HG02798 (cell line): ENCODE measurements at regions not wholly inside any gene's neighbourhood (a gene's known extent, or its start where the extent isn't known, plus 50 kb on each side); places are given as distances from the start of the nearest gene placed in this dataset.
"Not testable (repeated sequence)": the region's sequence is repeated elsewhere in the genome, so short reads cannot be mapped to it uniquely, and the experiment has no call there.

Experiments used
- ATAC-seq: cut with Tn5 transposase; IDR thresholded peaks from one replicate; pipeline ENCODE4 v1.9.1; 2021; ENCODE audit warnings: mild to moderate bottlenecking; ENCODE audit not compliant: unreplicated experiment, poor library complexity

- no peak for ATAC-seq
Measured at GRCh38 chr5:75002271-75002670, 50.1 kb downstream of the GCNT4 start.

GRCh38 chr5:74995926-74996325, 56.4 kb downstream of the GCNT4 start:
- ATAC-seq, result no peak

- no peak for ATAC-seq
Measured at GRCh38 chr5:74994826-74995225, 57.5 kb downstream of the GCNT4 start.

GRCh38 chr5:74993743-74994142, 58.6 kb downstream of the GCNT4 start:
- no peak for ATAC-seq

- no peak for ATAC-seq
Measured at GRCh38 chr5:74992791-74993190, 59.6 kb downstream of the GCNT4 start.

GRCh38 chr5:74991522-74991921, 60.8 kb downstream of the GCNT4 start:
- ATAC-seq, result no peak

GRCh38 chr5:74990194-74990593, 62.2 kb downstream of the GCNT4 start:
- no peak for ATAC-seq

- no peak for ATAC-seq
Measured at GRCh38 chr5:74988273-74988983, 63.9 kb downstream of the GCNT4 start.

- no peak for ATAC-seq
Measured at GRCh38 chr5:74978345-74978744, 74.0 kb downstream of the GCNT4 start.

GRCh38 chr5:74977471-74977870, 74.9 kb downstream of the GCNT4 start:
- no peak for ATAC-seq

- no peak for ATAC-seq
Measured at GRCh38 chr5:74976651-74977050, 75.7 kb downstream of the GCNT4 start.

- no peak for ATAC-seq
Measured at GRCh38 chr5:74975582-74975981, 76.8 kb downstream of the GCNT4 start.

GRCh38 chr5:74974451-74975091, 77.8 kb downstream of the GCNT4 start:
- no peak for ATAC-seq

GRCh38 chr5:74973694-74974093, 78.7 kb downstream of the GCNT4 start:
- ATAC-seq, result no peak

- ATAC-seq, result no peak
Measured at GRCh38 chr5:74971947-74972460, 80.4 kb downstream of the GCNT4 start.

GRCh38 chr5:74970891-74971290, 81.5 kb downstream of the GCNT4 start:
- not testable (repeated sequence) for ATAC-seq

GRCh38 chr5:74969726-74970125, 82.6 kb downstream of the GCNT4 start:
- ATAC-seq, result no peak

GRCh38 chr5:74966141-74967026, 86.0 kb downstream of the GCNT4 start:
- ATAC-seq, result no peak

GRCh38 chr5:74963407-74963806, 89.0 kb downstream of the GCNT4 start:
- ATAC-seq, result no peak

- ATAC-seq, result no peak
Measured at GRCh38 chr5:74957906-74958305, 91.7 kb upstream of the FAM169A start.
